ENCODE measurements at regions not wholly inside any gene's neighbourhood (a gene's known extent, or its start where the extent isn't known, plus 50 kb on each side); places are given as distances from the start of the nearest gene placed in this dataset.
"Not testable (repeated sequence)": the region's sequence is repeated elsewhere in the genome, so short reads cannot be mapped to it uniquely, and the experiment has no call there.

DNA sequence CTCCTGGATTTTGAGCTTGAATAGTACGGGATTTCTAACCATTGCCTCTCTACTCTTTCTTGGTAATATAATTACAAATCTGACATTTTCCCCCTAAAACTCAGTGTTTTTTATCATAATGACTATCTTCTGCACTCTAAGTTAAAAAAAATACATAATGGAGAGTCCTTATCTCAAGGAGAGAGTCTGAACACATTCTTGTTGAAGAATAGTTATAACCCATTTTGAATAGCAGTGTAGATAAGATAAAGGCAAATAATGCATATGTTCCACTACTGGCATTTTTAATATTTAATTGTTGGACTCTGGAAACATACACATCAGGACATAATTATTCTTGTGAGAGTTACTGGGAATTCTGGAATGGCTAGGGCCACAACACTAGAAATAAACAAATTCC, 456.5 kb upstream of the ANO5 start:
- DNase-seq (ENCODE audit: low spot score), result no peak
- no peaks in the 10 kb centered on the region for H3K9me3 ChIP-seq (ENCODE audit: low read length)
- H3K9me2 ChIP-seq (ENCODE audit: insufficient read depth, low read length), result no peaks in the 10 kb centered on the region
- H3K36me3 ChIP-seq (ENCODE audit: insufficient read depth, low read length), result no peaks in the 10 kb centered on the region
- H3K27ac ChIP-seq (ENCODE audit: low read depth, low read length, poor library complexity, severe bottlenecking), result no peak overlapping the region
- no peak overlapping the region for H3K4me3 ChIP-seq (ENCODE audit: low read depth, low read length, poor library complexity, severe bottlenecking)
- TF ChIP-seq CTCF (conservative IDR thresholded peaks at IDR 0.05; ENCODE audit: low read length) (no peak), EZH2phosphoT487 (IDR thresholded peaks at IDR 0.05; ENCODE audit: borderline replicate concordance, low read depth, low read length) (no peak)
- H3K4me2 ChIP-seq (ENCODE audit: low read length), result no peak overlapping the region
- CTCF ChIA-PET (ENCODE audit: unreplicated experiment), result no interaction called here
- POLR2A ChIA-PET, result no interaction called here
- intact Hi-C loops (cut with micrococcal nuclease; ENCODE audit: unreplicated experiment), result no loop called here
- H4K20me1 ChIP-seq (ENCODE audit: insufficient read depth, low read length), result no peaks in the 10 kb centered on the region
- no peaks in the 10 kb centered on the region for H3K79me2 ChIP-seq (ENCODE audit: insufficient read depth, low read depth, low read length)
- no peak overlapping the region for H2AFZ ChIP-seq (ENCODE audit: low read length)
- H3K4me1 ChIP-seq (ENCODE audit: insufficient read depth, low read length, poor library complexity, severe bottlenecking), result no peaks in the 10 kb centered on the region
- no TSS peak for BruUV-seq (replicated peaks)

DNA sequence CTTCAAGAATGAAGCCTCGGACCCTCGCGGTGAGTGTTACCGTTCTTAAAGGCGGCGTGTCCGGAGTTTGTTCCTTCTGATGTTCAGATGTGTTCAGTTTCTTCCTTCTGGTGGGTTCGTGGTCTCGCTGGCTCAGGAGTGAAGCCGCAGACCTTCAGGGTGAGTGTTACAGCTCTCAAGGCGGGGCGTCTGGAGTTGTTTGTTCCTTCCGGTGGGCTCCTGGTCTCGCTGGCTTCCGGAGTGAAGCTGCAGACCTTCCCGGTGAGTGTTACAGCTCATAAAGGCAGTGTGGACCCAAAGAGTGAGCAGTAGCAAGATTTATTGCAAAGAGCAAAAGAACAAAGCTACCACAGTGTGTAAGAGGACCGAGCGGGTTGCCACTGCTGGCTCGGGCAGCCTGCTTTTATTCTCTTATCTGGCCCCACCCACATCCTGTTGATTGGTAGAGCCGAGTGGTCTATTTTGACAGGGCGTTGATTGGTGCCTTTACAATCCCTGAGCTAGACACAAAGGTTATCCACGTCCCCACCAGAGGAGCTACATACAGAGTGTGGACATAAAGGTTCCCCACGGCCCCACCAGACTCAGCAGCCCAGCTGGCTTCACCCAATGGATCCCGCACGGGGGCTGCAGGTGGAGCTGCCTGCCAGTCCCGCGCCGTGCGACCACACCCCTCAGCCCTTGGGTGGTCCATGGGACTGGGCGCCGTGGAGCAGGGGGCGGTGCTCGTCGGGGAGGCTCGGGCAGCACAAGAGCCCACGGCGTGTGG, 440.2 kb upstream of the ANO5 start:
- H3K4me3 ChIP-seq (ENCODE audit: low read depth, low read length, poor library complexity, severe bottlenecking); H3K4me1 ChIP-seq (ENCODE audit: insufficient read depth, low read length, poor library complexity, severe bottlenecking); CTCF ChIA-PET (ENCODE audit: unreplicated experiment); H3K27ac ChIP-seq (ENCODE audit: low read depth, low read length, poor library complexity, severe bottlenecking); H3K4me2 ChIP-seq (ENCODE audit: low read length); intact Hi-C loops (cut with micrococcal nuclease; ENCODE audit: unreplicated experiment); H3K36me3 ChIP-seq (ENCODE audit: insufficient read depth, low read length); POLR2A ChIA-PET; H3K9me2 ChIP-seq (ENCODE audit: insufficient read depth, low read length); H3K9me3 ChIP-seq (ENCODE audit: low read length); BruUV-seq (replicated peaks); H2AFZ ChIP-seq (ENCODE audit: low read length); DNase-seq (ENCODE audit: low spot score); H3K79me2 ChIP-seq (ENCODE audit: insufficient read depth, low read depth, low read length); H4K20me1 ChIP-seq (ENCODE audit: insufficient read depth, low read length): not testable (repeated sequence)

- H3K9me3 ChIP-seq (ENCODE audit: low read length); DNase-seq (ENCODE audit: low spot score); BruUV-seq (replicated peaks); H3K36me3 ChIP-seq (ENCODE audit: insufficient read depth, low read length); H3K27ac ChIP-seq (ENCODE audit: low read depth, low read length, poor library complexity, severe bottlenecking); POLR2A ChIA-PET; H3K4me3 ChIP-seq (ENCODE audit: low read depth, low read length, poor library complexity, severe bottlenecking); H3K9me2 ChIP-seq (ENCODE audit: insufficient read depth, low read length); H4K20me1 ChIP-seq (ENCODE audit: insufficient read depth, low read length); intact Hi-C loops (cut with micrococcal nuclease; ENCODE audit: unreplicated experiment); CTCF ChIA-PET (ENCODE audit: unreplicated experiment); H2AFZ ChIP-seq (ENCODE audit: low read length); H3K4me2 ChIP-seq (ENCODE audit: low read length); H3K79me2 ChIP-seq (ENCODE audit: insufficient read depth, low read depth, low read length); H3K4me1 ChIP-seq (ENCODE audit: insufficient read depth, low read length, poor library complexity, severe bottlenecking): not testable (repeated sequence)
These were observed 439.6 kb upstream of the ANO5 start for GRCh38 chr11:21753244-21753767.
